ENCODE measurements at regions not wholly inside any gene's neighbourhood (a gene's known extent, or its start where the extent isn't known, plus 50 kb on each side); places are given as distances from the start of the nearest gene placed in this dataset.

DNA sequence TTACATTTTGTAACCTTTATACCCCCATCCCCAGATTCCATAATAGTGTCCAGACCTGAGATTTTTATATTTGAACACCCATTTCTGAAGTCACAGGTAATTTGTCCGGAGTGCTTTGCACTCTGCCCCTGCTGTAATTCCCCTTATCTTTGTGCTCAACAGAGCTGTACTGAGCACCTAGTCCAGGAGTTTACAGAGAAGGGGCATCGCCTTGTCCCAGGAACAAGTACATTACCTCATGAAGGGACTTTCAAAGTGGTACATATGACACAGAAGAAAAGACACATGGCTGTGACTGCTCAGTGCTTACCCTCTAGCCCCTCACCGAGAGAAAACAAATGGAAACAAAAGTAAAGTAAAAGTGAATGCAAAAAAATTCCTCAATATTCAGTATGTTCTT, 373.5 kb downstream of the SOX11 start:
- H3K27ac Mint-ChIP-seq = no peak overlapping the region; a peak in 1 of 7 replicates
- Histone ChIP-seq H3K4me2 (ENCODE audit: insufficient read depth, insufficient read length, low read length) (no peak overlapping the region), H3K56ac (ENCODE audit: insufficient read length, low read depth, low read length) (no peak overlapping the region), H3K14ac (ENCODE audit: insufficient read depth, low read length) (no peak overlapping the region), H3K4me1 (ENCODE audit: insufficient read depth, low read length) (peaks cover 5% of the 10 kb centered on the region; the same call in 1 of the 2 replicates), H2AK5ac (ENCODE audit: insufficient read length, low read length) (no peak overlapping the region), H2AFZ (ENCODE audit: low read length) (no peak overlapping the region), H4K20me1 (ENCODE audit: control insufficient read depth, insufficient read depth, insufficient read length) (no peaks in the 10 kb centered on the region), H3K23me2 (ENCODE audit: insufficient read length, low read depth, low read length, poor library complexity, severe bottlenecking) (no peaks in the 10 kb centered on the region), H3K27me3 (ENCODE audit: insufficient read depth, low read length) (no peaks in the 10 kb centered on the region), H3K18ac (ENCODE audit: insufficient read length, low read depth, low read length) (no peak overlapping the region), H4K5ac (ENCODE audit: insufficient read length, low read depth, low read length) (no peak overlapping the region), H4K91ac (ENCODE audit: insufficient read length, low read depth, low read length) (no peak overlapping the region), H2BK120ac (ENCODE audit: low read depth, low read length, poor library complexity, severe bottlenecking) (no peak overlapping the region), H3K9ac (ENCODE audit: extremely low read depth, insufficient read length, low read length) (no peak overlapping the region), H3K4ac (ENCODE audit: low read depth, low read length) (no peak overlapping the region), H2BK15ac (ENCODE audit: low read depth, low read length) (no peak overlapping the region), H4K8ac (replicated peaks; ENCODE audit: insufficient read length, low read depth, low read length) (no peak overlapping the region), H2BK12ac (ENCODE audit: insufficient read length, low read depth, low read length) (no peak overlapping the region), H3K79me1 (ENCODE audit: insufficient read depth, low read depth, low read length, poor library complexity, severe bottlenecking) (no peaks in the 10 kb centered on the region), H3K27ac (ENCODE audit: insufficient read length, low read depth, low read length) (no peak overlapping the region), H3K79me2 (ENCODE audit: insufficient read depth, low read length) (no peaks in the 10 kb centered on the region), H3T11ph (ENCODE audit: low read length) (no peak overlapping the region), H3K23ac (ENCODE audit: insufficient read length, low read depth, low read length) (no peak overlapping the region), H2BK20ac (ENCODE audit: low read depth, low read length, poor library complexity, severe bottlenecking) (no peak overlapping the region), H2BK5ac (ENCODE audit: insufficient read length, low read length) (no peak overlapping the region), H3K9me3 (ENCODE audit: control insufficient read depth, low read depth, low read length) (no peaks in the 10 kb centered on the region)
- no CpG with 5 or more reads among the region's 3 CpGs for WGBS (ENCODE audit: extremely low coverage, insufficient read length, low lambda C conversion rate)
- no peaks in the 10 kb centered on the region for H3K36me3 Mint-ChIP-seq (ENCODE audit: insufficient read depth in 1 of 3, low read depth in 3 of 3)
- no peaks in the 10 kb centered on the region for H3K9me3 Mint-ChIP-seq
- H3K4me1 Mint-ChIP-seq = peaks cover 17 to 32% of the 10 kb centered on the region in 2 experiments
- TF ChIP-seq, protein P1, sequence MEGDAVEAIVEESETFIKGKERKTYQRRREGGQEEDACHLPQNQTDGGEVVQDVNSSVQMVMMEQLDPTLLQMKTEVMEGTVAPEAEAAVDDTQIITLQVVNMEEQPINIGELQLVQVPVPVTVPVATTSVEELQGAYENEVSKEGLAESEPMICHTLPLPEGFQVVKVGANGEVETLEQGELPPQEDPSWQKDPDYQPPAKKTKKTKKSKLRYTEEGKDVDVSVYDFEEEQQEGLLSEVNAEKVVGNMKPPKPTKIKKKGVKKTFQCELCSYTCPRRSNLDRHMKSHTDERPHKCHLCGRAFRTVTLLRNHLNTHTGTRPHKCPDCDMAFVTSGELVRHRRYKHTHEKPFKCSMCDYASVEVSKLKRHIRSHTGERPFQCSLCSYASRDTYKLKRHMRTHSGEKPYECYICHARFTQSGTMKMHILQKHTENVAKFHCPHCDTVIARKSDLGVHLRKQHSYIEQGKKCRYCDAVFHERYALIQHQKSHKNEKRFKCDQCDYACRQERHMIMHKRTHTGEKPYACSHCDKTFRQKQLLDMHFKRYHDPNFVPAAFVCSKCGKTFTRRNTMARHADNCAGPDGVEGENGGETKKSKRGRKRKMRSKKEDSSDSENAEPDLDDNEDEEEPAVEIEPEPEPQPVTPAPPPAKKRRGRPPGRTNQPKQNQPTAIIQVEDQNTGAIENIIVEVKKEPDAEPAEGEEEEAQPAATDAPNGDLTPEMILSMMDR (conservative IDR thresholded peaks at IDR 0.05) = no peak
- H3K27me3 Mint-ChIP-seq (ENCODE audit: low read depth) = no peaks in the 10 kb centered on the region; the same call in 1 of the 2 replicates
- DNase-seq = no peak
- H3K4me3 Mint-ChIP-seq = no peak overlapping the region

Measured in H9 (cell line).